Esophagus squamous epithelium (tissue), 5 donors: ENCODE measurements at regions not wholly inside any gene's neighbourhood (a gene's known extent, or its start where the extent isn't known, plus 50 kb on each side); places are given as distances from the start of the nearest gene placed in this dataset.

Source experiments
- DNase-seq: peaks from one replicate; lab custom pipeline; 2025; lab: John Stamatoyannopoulos, UW
- H3K27ac ChIP-seq, 4 donors: fragments of 200-600 bp; sonication (generic); one replicate each; pipeline ENCODE4 v1.5.1; 2016 to 2019; ENCODE audit warnings: mild to moderate bottlenecking in 1 of 4
- H3K27me3 ChIP-seq, 4 donors: fragments of 200-600 bp; sonication (generic); 1 replicate in 3 of 4; 2 replicates in 1 of 4; pipeline versions ENCODE4 v1.5.1 to v1.6.0; 2017 to 2021; ENCODE audit warnings: antibody characterized with exemption in 1 of 4
- H3K36me3 ChIP-seq, 3 donors: fragments of 200-600 bp; sonication (generic); one replicate each; pipeline ENCODE4 v1.5.1; 2016 to 2019
- H3K4me1 ChIP-seq, 3 donors: fragments of 200-600 bp; sonication (generic); one replicate each; pipeline ENCODE4 v1.5.1; 2017 to 2019
- H3K4me3 ChIP-seq, 4 donors: fragments of 200-600 bp; sonication (generic); 1 replicate in 3 of 4; 2 replicates in 1 of 4; pipeline ENCODE4 v1.5.1; 2016 to 2019; ENCODE audit warnings: mild to moderate bottlenecking in 2 of 4, moderate library complexity in 1 of 4
- H3K9me3 ChIP-seq, 3 donors: fragments of 200-600 bp; sonication (generic); one replicate each; pipeline ENCODE4 v1.5.1; 2016 to 2019
- CTCF ChIP-seq, 6 experiments: fragments of 450-650 bp in 4 of 6; fragments of 200-600 bp in 2 of 6; sonication (generic) in 2 of 6; IDR thresholded peaks; one replicate each; pipeline ENCODE4 v1.5.1; 2016 to 2019; ENCODE audit warnings: antibody characterized with exemption in 6 of 6, mild to moderate bottlenecking in 4 of 6, moderate library complexity in 4 of 6
- POLR2A ChIP-seq, 4 donors: fragments of 450-650 bp; IDR thresholded peaks; one replicate each; pipeline ENCODE4 v1.6.1; 2017; ENCODE audit warnings: antibody characterized with exemption in 4 of 4, mild to moderate bottlenecking in 4 of 4, moderate library complexity in 3 of 4
- WGBS, 2 donors: methylation state at CpG; one replicate each; pipeline ENCODE4 v1.1.5; 2018; 5-methylcytosine and 5-hydroxymethylcytosine counted together
- intact Hi-C: fragments of 100-400 bp; cut with DNase I; formaldehyde crosslinking; loops from one replicate; pipeline ENCODE4 v1.15.0; 2022
- donor health status: DM: yes; HTN: yes; CAD: no.

- Histone ChIP-seq H3K4me1 (peaks cover 0 to 39% (median 0%) of the 10 kb centered on the region in 3 donors), H3K36me3 (no peaks in the 10 kb centered on the region), H3K27ac (peak overlapping the region; percentile 40 to 88 (median 84)), H3K4me3 (peak overlapping the region; percentile 63 to 86 (median 74)), H3K27me3 (peaks cover 0 to 24% (median 0%) of the 10 kb centered on the region in 4 donors), H3K9me3 (no peaks in the 10 kb centered on the region)
- TF ChIP-seq CTCF (IDR thresholded peaks at IDR 0.05) (no peak), POLR2A (IDR thresholded peaks at IDR 0.05) (peak in 1 of 4 donors; percentile 1)
- intact Hi-C loops = loop anchor here (10.0 kb wide), 1 partner anchor 529 kb away; no protein-coding TSS in a partner anchor
- no peak for DNase-seq
- WGBS, 2 donors = 2 to 5% methylated on average over 5 to 9 of the region's 11 CpGs
Measured at GRCh38 chr4:71186257-71186565, 152.6 kb upstream of the SLC4A4 start.

DNA sequence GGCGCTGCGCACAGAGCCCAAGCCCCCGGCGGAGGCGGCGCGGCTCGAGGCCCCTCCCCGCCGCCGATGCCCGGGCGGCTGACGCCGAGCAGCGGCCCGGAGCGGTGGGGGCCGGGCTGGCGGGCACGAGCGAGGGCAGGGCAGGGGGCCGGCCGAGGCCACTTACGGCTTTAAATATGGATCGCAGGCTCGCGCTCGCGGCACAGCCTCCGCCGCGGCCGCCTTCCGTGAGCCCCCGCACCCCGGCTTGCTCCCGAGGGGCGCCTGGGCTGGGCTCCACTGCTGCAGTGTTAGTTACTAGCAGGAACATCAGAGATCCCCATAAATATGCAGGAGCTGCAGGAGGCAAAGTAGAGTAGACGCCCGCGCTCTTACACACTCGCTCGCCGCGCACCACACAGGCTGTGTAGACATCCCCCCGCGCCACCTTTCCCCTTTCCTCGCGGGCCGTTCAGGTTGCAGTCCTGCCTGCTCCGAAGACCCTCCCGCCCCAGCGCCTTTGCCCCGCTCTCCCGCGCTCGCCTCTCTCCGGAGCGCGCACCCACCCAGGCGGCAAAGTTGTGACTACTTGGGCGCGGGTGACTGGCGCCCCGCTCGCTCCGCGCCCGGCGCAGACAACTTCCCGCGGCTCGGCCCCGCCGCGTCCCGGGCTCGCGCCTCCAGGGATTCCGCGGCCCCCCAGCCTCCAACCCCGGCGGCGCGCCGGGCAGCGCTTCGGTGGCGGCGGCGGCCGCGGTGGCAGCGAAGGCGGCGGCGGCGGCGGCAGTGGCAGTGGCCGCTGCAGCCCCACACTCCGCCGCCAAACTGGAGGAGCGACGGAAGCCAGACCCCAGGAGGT is 152.0 kb upstream of the SLC4A4 start:
- Histone ChIP-seq H3K4me3 (peak overlapping the region; percentile 63 to 86 (median 74)), H3K4me1 (peaks cover 0 to 39% (median 0%) of the 10 kb centered on the region in 3 donors), H3K27me3 (peaks cover 0 to 24% (median 0%) of the 10 kb centered on the region in 4 donors), H3K9me3 (no peaks in the 10 kb centered on the region), H3K27ac (peak overlapping the region; percentile 40 to 88 (median 84)), H3K36me3 (no peaks in the 10 kb centered on the region)
- 0% methylated on average over 10 of the region's 105 CpGs; no CpG with 5 or more reads in 1 of the 2 donors for WGBS, 2 donors
- TF ChIP-seq POLR2A (IDR thresholded peaks at IDR 0.05) (peak in 1 of 4 donors; percentile 15), CTCF (IDR thresholded peaks at IDR 0.05) (no peak)
- intact Hi-C loops = loop anchor here (10.0 kb wide), 1 partner anchor 528 kb away; no protein-coding TSS in a partner anchor
- DNase-seq = no peak

DNA sequence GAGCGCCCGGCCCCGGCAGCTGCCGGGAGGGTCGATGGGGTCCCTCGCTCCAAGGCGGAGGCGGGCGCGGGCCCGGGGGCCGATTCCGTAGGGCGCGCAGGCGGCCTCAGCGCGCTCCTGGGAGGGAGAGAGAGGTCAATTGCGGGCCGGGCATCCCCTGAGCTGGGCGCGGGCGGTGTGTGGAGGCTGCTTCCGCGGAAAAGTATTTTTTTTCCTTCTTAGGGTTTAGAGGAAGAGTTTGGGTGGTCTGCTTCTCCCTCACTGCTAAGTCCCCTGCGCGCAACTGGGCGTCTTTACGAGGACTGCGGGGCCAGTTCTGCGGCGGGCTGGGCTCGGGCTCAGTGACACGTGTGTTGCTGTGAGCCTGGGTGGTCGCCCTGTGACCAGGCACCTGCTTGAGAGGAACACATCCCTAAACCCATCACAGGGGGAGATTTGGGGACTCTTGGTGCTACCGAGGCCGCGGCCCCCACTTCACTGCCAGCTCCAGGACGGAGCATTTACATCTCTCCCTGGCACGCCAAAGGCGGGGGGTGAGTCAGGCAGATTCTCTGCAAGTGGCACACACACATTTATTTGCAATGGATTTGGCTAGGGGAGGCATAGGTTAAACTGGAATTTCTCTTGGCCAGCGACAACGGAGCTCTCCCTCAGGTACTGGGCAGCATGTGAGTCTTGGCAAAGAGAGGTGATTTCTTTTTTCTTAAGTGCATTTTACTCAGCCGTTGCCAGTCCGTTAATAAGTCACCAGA is 151.2 kb upstream of the SLC4A4 start:
- peaks cover 0 to 39% (median 0%) of the 10 kb centered on the region in 3 donors for H3K4me1 ChIP-seq
- H3K4me3 ChIP-seq = peak overlapping the region; percentile 63 to 86 (median 74)
- 0 to 2% methylated on average over 6 to 29 of the region's 45 CpGs for WGBS, 2 donors
- H3K27me3 ChIP-seq = peaks cover 0 to 24% (median 0%) of the 10 kb centered on the region in 4 donors
- H3K9me3 ChIP-seq = no peaks in the 10 kb centered on the region
- H3K36me3 ChIP-seq = no peaks in the 10 kb centered on the region
- no peak for TF ChIP-seq POLR2A (IDR thresholded peaks at IDR 0.05)
- no peak for TF ChIP-seq CTCF (IDR thresholded peaks at IDR 0.05)
- intact Hi-C loops = loop anchor here (10.0 kb wide), 1 partner anchor 527 kb away; no protein-coding TSS in a partner anchor
- DNase-seq = no peak
- peak overlapping the region; percentile 40 to 88 (median 76) for H3K27ac ChIP-seq

GRCh38 chr4:71188156-71188640 is 150.6 kb upstream of the SLC4A4 start:
- no peaks in the 10 kb centered on the region for H3K36me3 ChIP-seq
- intact Hi-C loops = loop anchor here (10.0 kb wide), 1 partner anchor 527 kb away; no protein-coding TSS in a partner anchor
- H3K27ac ChIP-seq = peak overlapping the region in 1 of 4 donors; percentile 86
- no peak for DNase-seq
- peaks cover 0 to 24% (median 0%) of the 10 kb centered on the region in 4 donors for H3K27me3 ChIP-seq
- peak overlapping the region in 3 of 4 donors; percentile 73 to 86 (median 74) for H3K4me3 ChIP-seq
- no peak for TF ChIP-seq POLR2A (IDR thresholded peaks at IDR 0.05)
- TF ChIP-seq CTCF (IDR thresholded peaks at IDR 0.05) = no peak
- 22 to 23% methylated on average over 7 of the region's 7 CpGs for WGBS, 2 donors
- H3K9me3 ChIP-seq = no peaks in the 10 kb centered on the region
- H3K4me1 ChIP-seq = peaks cover 0 to 39% (median 0%) of the 10 kb centered on the region in 3 donors
